Stomach smooth muscle (tissue), 2 donors: ENCODE measurements at regions not wholly inside any gene's neighbourhood (a gene's known extent, or its start where the extent isn't known, plus 50 kb on each side); places are given as distances from the start of the nearest gene placed in this dataset.

Experiments
- H3K27ac ChIP-seq: one replicate; pipeline ENCODE4 v1.7.0; 2013; ENCODE audit warnings: mild to moderate bottlenecking, low read length, inconsistent platforms
- H3K27me3 ChIP-seq, 2 donors: one replicate each; pipeline ENCODE4 v1.7.0; 2013; ENCODE audit warnings: low read length in 2 of 2; ENCODE audit not compliant: insufficient read depth in 2 of 2, control insufficient read depth in 1 of 2
- H3K36me3 ChIP-seq, 2 donors: one replicate each; pipeline ENCODE4 v1.7.0; 2013; ENCODE audit warnings: low read length in 2 of 2; ENCODE audit not compliant: control insufficient read depth in 2 of 2, insufficient read depth in 2 of 2
- H3K4me1 ChIP-seq: one replicate; pipeline ENCODE4 v1.7.0; 2013; ENCODE audit warnings: low read length; ENCODE audit not compliant: control insufficient read depth, insufficient read depth
- H3K4me3 ChIP-seq, 2 donors: one replicate each; pipeline ENCODE4 v1.7.0; 2013; ENCODE audit warnings: low read length in 2 of 2
- H3K9ac ChIP-seq, 2 donors: one replicate each; pipeline ENCODE4 v1.7.0; 2013; ENCODE audit warnings: low read length in 2 of 2, mild to moderate bottlenecking in 1 of 2
- H3K9me3 ChIP-seq, 2 donors: one replicate each; pipeline ENCODE4 v1.7.0; 2013; ENCODE audit warnings: low read length in 2 of 2; ENCODE audit not compliant: control insufficient read depth in 2 of 2
- donor health status: healthy.
- donor health status: Pancreatic carcinoma.

- no peak overlapping the region for H3K27ac ChIP-seq
- H3K27me3 ChIP-seq, result no peaks in the 10 kb centered on the region
- H3K4me3 ChIP-seq, result no peak overlapping the region
- peaks cover 9% of the 10 kb centered on the region for H3K4me1 ChIP-seq
- no peaks in the 10 kb centered on the region for H3K9me3 ChIP-seq
- H3K9ac ChIP-seq, result no peak overlapping the region
- no peaks in the 10 kb centered on the region for H3K36me3 ChIP-seq
Observed at GRCh38 chr11:112841729-112842128, 119.5 kb upstream of the NCAM1 start.

- H3K9ac ChIP-seq, result no peak overlapping the region
- H3K27me3 ChIP-seq, result no peaks in the 10 kb centered on the region
- H3K4me1 ChIP-seq, result peaks cover 9% of the 10 kb centered on the region
- no peaks in the 10 kb centered on the region for H3K36me3 ChIP-seq
- H3K27ac ChIP-seq, result no peak overlapping the region
- H3K4me3 ChIP-seq, result no peak overlapping the region
- H3K9me3 ChIP-seq, result no peaks in the 10 kb centered on the region
Observed at GRCh38 chr11:112842151-112842550, 119.1 kb upstream of the NCAM1 start.

DNA sequence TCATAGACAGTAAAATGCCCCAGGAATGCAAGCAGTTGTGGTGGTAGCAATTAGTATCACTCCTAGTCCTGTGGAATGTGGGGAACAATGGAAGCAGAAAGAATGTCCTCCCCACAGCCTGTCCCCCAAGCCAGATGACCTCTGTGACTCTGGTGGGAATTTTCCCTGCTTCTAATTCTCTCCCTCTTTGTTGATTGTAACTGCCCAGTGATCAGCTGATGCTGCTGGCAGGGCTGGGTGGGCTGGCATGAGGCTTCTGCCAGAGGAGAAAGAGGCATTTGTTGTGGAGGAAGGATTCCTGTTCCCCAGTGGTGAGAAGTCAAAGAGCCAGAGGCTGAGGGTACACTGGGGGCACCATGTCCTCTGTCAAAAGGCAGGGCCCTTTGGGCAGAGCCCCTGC is 116.7 kb upstream of the NCAM1 start:
- Histone ChIP-seq H3K27ac (no peak overlapping the region), H3K4me1 (no peaks in the 10 kb centered on the region), H3K4me3 (no peak overlapping the region), H3K36me3 (no peaks in the 10 kb centered on the region), H3K9me3 (no peaks in the 10 kb centered on the region), H3K9ac (no peak overlapping the region), H3K27me3 (no peaks in the 10 kb centered on the region)

GRCh38 chr11:112847568-112847967 is 113.7 kb upstream of the NCAM1 start:
- Histone ChIP-seq H3K4me1 (no peaks in the 10 kb centered on the region), H3K36me3 (no peaks in the 10 kb centered on the region), H3K27ac (no peak overlapping the region)

GRCh38 chr11:112852143-112852866 is 108.9 kb upstream of the NCAM1 start:
- Histone ChIP-seq H3K27ac (no peak overlapping the region), H3K36me3 (no peaks in the 10 kb centered on the region), H3K4me1 (no peaks in the 10 kb centered on the region), H3K9ac (no peak overlapping the region), H3K4me3 (no peak overlapping the region), H3K9me3 (no peaks in the 10 kb centered on the region), H3K27me3 (no peaks in the 10 kb centered on the region)

More at GRCh38 chr11:112847568-112847967, 113.7 kb upstream of the NCAM1 start:
- no peaks in the 10 kb centered on the region for H3K9me3 ChIP-seq
- no peak overlapping the region for H3K4me3 ChIP-seq
- H3K9ac ChIP-seq, result no peak overlapping the region
- no peaks in the 10 kb centered on the region for H3K27me3 ChIP-seq

GRCh38 chr11:112856133-112856532 is 105.1 kb upstream of the NCAM1 start:
- H3K27ac ChIP-seq, result no peak overlapping the region
- H3K4me1 ChIP-seq, result no peaks in the 10 kb centered on the region
- no peak overlapping the region for H3K4me3 ChIP-seq
- no peaks in the 10 kb centered on the region for H3K36me3 ChIP-seq
- no peaks in the 10 kb centered on the region for H3K27me3 ChIP-seq
- peaks cover 0 to 3% of the 10 kb centered on the region in 2 donors for H3K9me3 ChIP-seq
- no peak overlapping the region for H3K9ac ChIP-seq

DNA sequence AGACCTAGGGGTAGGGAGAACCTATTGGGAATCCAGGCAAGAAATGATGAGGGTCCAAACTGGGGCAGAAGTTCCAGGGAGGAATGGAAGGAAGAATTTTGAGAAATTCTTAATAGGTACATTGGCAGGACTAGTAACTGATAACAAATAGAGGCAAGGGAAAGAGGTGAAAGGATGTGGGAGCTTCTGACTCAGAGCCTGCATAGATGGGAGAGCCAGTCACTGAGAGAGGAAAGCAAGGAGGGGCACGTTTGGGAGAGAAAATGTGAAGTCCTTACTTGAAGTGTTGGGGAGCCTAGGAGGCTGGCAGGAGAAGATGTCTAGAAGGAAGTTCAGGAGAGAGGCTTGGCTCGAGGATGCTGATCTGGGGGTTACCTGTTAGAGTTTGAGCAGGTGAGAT is 104.6 kb upstream of the NCAM1 start:
- no peaks in the 10 kb centered on the region for H3K27me3 ChIP-seq
- H3K4me3 ChIP-seq, result no peak overlapping the region
- H3K36me3 ChIP-seq, result no peaks in the 10 kb centered on the region
- H3K27ac ChIP-seq, result no peak overlapping the region
- H3K9ac ChIP-seq, result no peak overlapping the region
- no peaks in the 10 kb centered on the region for H3K4me1 ChIP-seq
- peaks cover 0 to 3% of the 10 kb centered on the region in 2 donors for H3K9me3 ChIP-seq

- Histone ChIP-seq H3K4me3 (no peak overlapping the region), H3K27me3 (no peaks in the 10 kb centered on the region), H3K27ac (no peak overlapping the region), H3K36me3 (no peaks in the 10 kb centered on the region), H3K9me3 (peaks cover 0 to 3% of the 10 kb centered on the region in 2 donors), H3K9ac (no peak overlapping the region), H3K4me1 (no peaks in the 10 kb centered on the region)
Observed at GRCh38 chr11:112858289-112859023, 102.8 kb upstream of the NCAM1 start.

- Histone ChIP-seq H3K27ac (no peak overlapping the region), H3K4me1 (peaks cover 5% of the 10 kb centered on the region), H3K27me3 (no peaks in the 10 kb centered on the region), H3K9me3 (peaks cover 0 to 3% of the 10 kb centered on the region in 2 donors), H3K4me3 (no peak overlapping the region), H3K36me3 (no peaks in the 10 kb centered on the region), H3K9ac (no peak overlapping the region)
Observed at GRCh38 chr11:112859787-112860186, 101.4 kb upstream of the NCAM1 start.

GRCh38 chr11:112861356-112861755 is 99.9 kb upstream of the NCAM1 start:
- Histone ChIP-seq H3K27ac (no peak overlapping the region), H3K9me3 (peaks cover 0 to 3% of the 10 kb centered on the region in 2 donors), H3K36me3 (no peaks in the 10 kb centered on the region), H3K9ac (no peak overlapping the region), H3K27me3 (no peaks in the 10 kb centered on the region), H3K4me1 (peaks cover 5% of the 10 kb centered on the region), H3K4me3 (no peak overlapping the region)

DNA sequence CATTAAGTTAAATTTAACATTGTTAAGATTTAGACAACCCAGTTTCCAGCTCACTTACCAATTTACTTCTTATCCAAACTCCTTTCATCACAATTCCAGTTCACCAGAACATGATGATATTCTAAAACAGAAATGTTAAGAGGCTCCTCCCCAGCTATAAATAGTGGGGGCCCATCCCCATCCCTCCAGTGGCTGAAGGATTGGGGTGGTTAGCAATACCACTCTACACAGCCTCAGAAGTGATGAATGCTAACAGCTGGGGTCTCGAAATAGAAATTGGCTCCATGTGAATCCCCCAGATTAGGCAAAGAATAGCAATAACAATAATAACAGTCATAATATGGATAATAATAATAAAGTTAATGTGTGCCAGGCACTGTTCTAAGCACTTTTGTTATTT is 97.9 kb upstream of the NCAM1 start:
- Histone ChIP-seq H3K27me3 (no peaks in the 10 kb centered on the region), H3K36me3 (no peaks in the 10 kb centered on the region), H3K9me3 (peaks cover 0 to 3% of the 10 kb centered on the region in 2 donors), H3K9ac (no peak overlapping the region), H3K4me1 (peaks cover 5% of the 10 kb centered on the region), H3K4me3 (no peak overlapping the region), H3K27ac (no peak overlapping the region)
